ENCODE measurements at regions not wholly inside any gene's neighbourhood (a gene's known extent, or its start where the extent isn't known, plus 50 kb on each side); places are given as distances from the start of the nearest gene placed in this dataset.
"Not testable (repeated sequence)": the region's sequence is repeated elsewhere in the genome, so short reads cannot be mapped to it uniquely, and the experiment has no call there.

GRCh38 chr13:54787754-54788153, 1759.1 kb downstream of the OLFM4 start:
- no peak overlapping the region for H3K4me3 Mint-ChIP-seq
- no peak overlapping the region for H3K27ac Mint-ChIP-seq
- no peaks in the 10 kb centered on the region for H3K4me1 Mint-ChIP-seq
- H3K36me3 Mint-ChIP-seq, result no peaks in the 10 kb centered on the region
- peaks cover 0 to 4% (median under 1%) of the 10 kb centered on the region in 3 donors for H3K9me3 Mint-ChIP-seq
- H3K27me3 Mint-ChIP-seq, result no peaks in the 10 kb centered on the region

- Mint-ChIP-seq H3K9me3 (peaks cover 6 to 10% (median 9%) of the 10 kb centered on the region in 3 donors), H3K27me3 (no peaks in the 10 kb centered on the region), H3K4me1 (no peaks in the 10 kb centered on the region), H3K27ac (no peak overlapping the region), H3K36me3 (no peaks in the 10 kb centered on the region), H3K4me3 (no peak overlapping the region)
Observed at GRCh38 chr13:54799621-54800226, 1771.1 kb downstream of the OLFM4 start.

GRCh38 chr13:54802226-54802625, 1773.6 kb downstream of the OLFM4 start:
- H3K4me1 Mint-ChIP-seq, result no peaks in the 10 kb centered on the region
- H3K4me3 Mint-ChIP-seq, result no peak overlapping the region
- no peak overlapping the region for H3K27ac Mint-ChIP-seq
- H3K36me3 Mint-ChIP-seq, result no peaks in the 10 kb centered on the region
- no peaks in the 10 kb centered on the region for H3K27me3 Mint-ChIP-seq
- H3K9me3 Mint-ChIP-seq, result peaks cover 8 to 13% (median 13%) of the 10 kb centered on the region in 3 donors

- no peak overlapping the region for H3K4me3 Mint-ChIP-seq
- H3K36me3 Mint-ChIP-seq, result no peaks in the 10 kb centered on the region
- H3K27me3 Mint-ChIP-seq, result no peaks in the 10 kb centered on the region
- H3K4me1 Mint-ChIP-seq, result no peaks in the 10 kb centered on the region
- peaks cover 4 to 7% (median 7%) of the 10 kb centered on the region in 3 donors for H3K9me3 Mint-ChIP-seq
- H3K27ac Mint-ChIP-seq, result no peak overlapping the region
Observed at GRCh38 chr13:54805743-54806142, 1777.1 kb downstream of the OLFM4 start.

- not testable (repeated sequence) for H3K27ac Mint-ChIP-seq, H3K4me3 Mint-ChIP-seq, H3K36me3 Mint-ChIP-seq, H3K27me3 Mint-ChIP-seq, H3K4me1 Mint-ChIP-seq
- peaks cover 0 to 18% (median 7%) of the 10 kb centered on the region in 3 donors for H3K9me3 Mint-ChIP-seq
Observed at GRCh38 chr13:54821938-54822470, 1793.4 kb downstream of the OLFM4 start.

GRCh38 chr13:54829391-54830068, 1800.9 kb downstream of the OLFM4 start:
- not testable (repeated sequence) for H3K27ac Mint-ChIP-seq, H3K4me1 Mint-ChIP-seq, H3K27me3 Mint-ChIP-seq, H3K4me3 Mint-ChIP-seq, H3K36me3 Mint-ChIP-seq, H3K9me3 Mint-ChIP-seq

GRCh38 chr13:54836273-54836672, 1807.7 kb downstream of the OLFM4 start:
- peaks cover 0 to 3% (median 0%) of the 10 kb centered on the region in 3 donors for H3K9me3 Mint-ChIP-seq
- H3K27me3 Mint-ChIP-seq, result no peaks in the 10 kb centered on the region
- no peak overlapping the region for H3K27ac Mint-ChIP-seq
- no peaks in the 10 kb centered on the region for H3K36me3 Mint-ChIP-seq
- no peaks in the 10 kb centered on the region for H3K4me1 Mint-ChIP-seq
- H3K4me3 Mint-ChIP-seq, result no peak overlapping the region

- Mint-ChIP-seq H3K36me3 (peaks cover 2% of the 10 kb centered on the region), H3K27me3 (no peaks in the 10 kb centered on the region), H3K4me3 (no peak overlapping the region), H3K27ac (no peak overlapping the region), H3K4me1 (no peaks in the 10 kb centered on the region), H3K9me3 (peaks cover 0 to 2% (median 0%) of the 10 kb centered on the region in 3 donors)
Observed at GRCh38 chr13:54841682-54842081, 1813.1 kb downstream of the OLFM4 start.

- H3K27me3 Mint-ChIP-seq, result no peaks in the 10 kb centered on the region
- no peak overlapping the region for H3K4me3 Mint-ChIP-seq
- no peaks in the 10 kb centered on the region for H3K4me1 Mint-ChIP-seq
- H3K27ac Mint-ChIP-seq, result no peak overlapping the region
- H3K36me3 Mint-ChIP-seq, result peaks cover 2% of the 10 kb centered on the region
- peaks cover 0 to 10% (median 2%) of the 10 kb centered on the region in 3 donors for H3K9me3 Mint-ChIP-seq
Observed at GRCh38 chr13:54845351-54845965, 1816.8 kb downstream of the OLFM4 start.

- H3K36me3 Mint-ChIP-seq, result no peaks in the 10 kb centered on the region
- H3K4me1 Mint-ChIP-seq, result no peaks in the 10 kb centered on the region
- no peaks in the 10 kb centered on the region for H3K27me3 Mint-ChIP-seq
- H3K9me3 Mint-ChIP-seq, result peaks cover 0 to 10% (median 0%) of the 10 kb centered on the region in 3 donors
- no peak overlapping the region for H3K4me3 Mint-ChIP-seq
- H3K27ac Mint-ChIP-seq, result no peak overlapping the region
Observed at GRCh38 chr13:54852831-54853230, 1824.2 kb downstream of the OLFM4 start.

GRCh38 chr13:54859827-54860226, 1831.2 kb downstream of the OLFM4 start:
- Mint-ChIP-seq H3K9me3 (peaks cover 4 to 7% (median 5%) of the 10 kb centered on the region in 3 donors), H3K27me3 (no peaks in the 10 kb centered on the region), H3K4me3 (no peak overlapping the region), H3K4me1 (no peaks in the 10 kb centered on the region), H3K36me3 (no peaks in the 10 kb centered on the region), H3K27ac (no peak overlapping the region)

- Mint-ChIP-seq H3K27ac (no peak overlapping the region), H3K36me3 (no peaks in the 10 kb centered on the region), H3K4me3 (no peak overlapping the region), H3K27me3 (no peaks in the 10 kb centered on the region), H3K9me3 (peaks cover 0 to 4% (median 1%) of the 10 kb centered on the region in 3 donors), H3K4me1 (peaks cover 0 to 1% (median 0%) of the 10 kb centered on the region in 3 donors)
Observed at GRCh38 chr13:54875111-54875510, 1846.5 kb downstream of the OLFM4 start.

GRCh38 chr13:54879036-54879435, 1850.4 kb downstream of the OLFM4 start:
- Mint-ChIP-seq H3K4me1 (peaks cover 0 to 1% (median 0%) of the 10 kb centered on the region in 3 donors), H3K27ac (no peak overlapping the region), H3K9me3 (peaks cover 2 to 5% (median 3%) of the 10 kb centered on the region in 3 donors), H3K36me3 (no peaks in the 10 kb centered on the region), H3K4me3 (no peak overlapping the region), H3K27me3 (no peaks in the 10 kb centered on the region)

GRCh38 chr13:54884682-54885081, 1856.1 kb downstream of the OLFM4 start:
- Mint-ChIP-seq H3K27me3 (no peaks in the 10 kb centered on the region), H3K4me3 (no peak overlapping the region), H3K36me3 (no peaks in the 10 kb centered on the region), H3K9me3 (peaks cover 2 to 10% (median 3%) of the 10 kb centered on the region in 3 donors), H3K27ac (no peak overlapping the region), H3K4me1 (peaks cover 0 to 1% (median 0%) of the 10 kb centered on the region in 3 donors)

- Mint-ChIP-seq H3K4me3 (no peak overlapping the region), H3K9me3 (peaks cover 0 to 15% (median 3%) of the 10 kb centered on the region in 3 donors), H3K4me1 (no peaks in the 10 kb centered on the region), H3K36me3 (no peaks in the 10 kb centered on the region), H3K27ac (no peak overlapping the region), H3K27me3 (no peaks in the 10 kb centered on the region)
Observed at GRCh38 chr13:54890976-54891375, 1862.4 kb downstream of the OLFM4 start.

Measured in IgD-negative memory B cell (primary cell).